GM21515 (cell line): ENCODE measurements at regions not wholly inside any gene's neighbourhood (a gene's known extent, or its start where the extent isn't known, plus 50 kb on each side); places are given as distances from the start of the nearest gene placed in this dataset.

ENCODE experiments used
- ATAC-seq: cut with Tn5 transposase; IDR thresholded peaks from one replicate; pipeline ENCODE4 v1.9.1; 2021; ENCODE audit not compliant: unreplicated experiment

- no peak for ATAC-seq
Observed at GRCh38 chr12:13691598-13691997, 289.8 kb downstream of the GRIN2B start.

GRCh38 chr12:13687633-13688032 lies 293.8 kb downstream of the GRIN2B start:
- ATAC-seq: no peak

GRCh38 chr12:13686260-13686659 lies 295.1 kb downstream of the GRIN2B start:
- no peak for ATAC-seq

GRCh38 chr12:13680916-13681315 lies 300.5 kb downstream of the GRIN2B start:
- no peak for ATAC-seq

GRCh38 chr12:13676880-13677279 lies 304.5 kb downstream of the GRIN2B start:
- no peak for ATAC-seq

- no peak for ATAC-seq
Observed at GRCh38 chr12:13670285-13670866, 311.0 kb downstream of the GRIN2B start.

- no peak for ATAC-seq
Observed at GRCh38 chr12:13668880-13669279, 312.5 kb downstream of the GRIN2B start.

- no peak for ATAC-seq
Observed at GRCh38 chr12:13666806-13667205, 314.6 kb downstream of the GRIN2B start.

- ATAC-seq: no peak
Observed at GRCh38 chr12:13661005-13661887, 320.2 kb downstream of the GRIN2B start.

- no peak for ATAC-seq
Observed at GRCh38 chr12:13654456-13654855, 326.9 kb downstream of the GRIN2B start.

- ATAC-seq: no peak
Observed at GRCh38 chr12:13652105-13652504, 329.3 kb downstream of the GRIN2B start.

GRCh38 chr12:13635709-13636108 lies 345.7 kb downstream of the GRIN2B start:
- ATAC-seq: no peak

GRCh38 chr12:13631873-13632272 lies 349.5 kb downstream of the GRIN2B start:
- no peak for ATAC-seq

- no peak for ATAC-seq
Observed at GRCh38 chr12:13630354-13630753, 351.0 kb downstream of the GRIN2B start.

- no peak for ATAC-seq
Observed at GRCh38 chr12:13628067-13628466, 353.3 kb downstream of the GRIN2B start.

- ATAC-seq: no peak
Observed at GRCh38 chr12:13627536-13627935, 353.9 kb downstream of the GRIN2B start.

GRCh38 chr12:13613297-13613696 lies 368.1 kb downstream of the GRIN2B start:
- no peak for ATAC-seq

- no peak for ATAC-seq
Observed at GRCh38 chr12:13609894-13610679, 371.3 kb downstream of the GRIN2B start.

GRCh38 chr12:13606290-13606689 lies 375.1 kb downstream of the GRIN2B start:
- no peak for ATAC-seq

- no peak for ATAC-seq
Observed at GRCh38 chr12:13603953-13604352, 377.4 kb downstream of the GRIN2B start.

- no peak for ATAC-seq
Observed at GRCh38 chr12:13602172-13602571, 379.2 kb downstream of the GRIN2B start.

GRCh38 chr12:13599176-13599575 lies 382.2 kb downstream of the GRIN2B start:
- no peak for ATAC-seq
